NCI-H345 (cell line): ENCODE measurements at regions not wholly inside any gene's neighbourhood (a gene's known extent, or its start where the extent isn't known, plus 50 kb on each side); places are given as distances from the start of the nearest gene placed in this dataset.
A peak's percentile ranks its signal among the peaks of the same experiment; 100 is the strongest.

ENCODE experiments used
- DNase-seq: peaks from one replicate; lab custom pipeline; 2025; lab: John Stamatoyannopoulos, UW

DNA sequence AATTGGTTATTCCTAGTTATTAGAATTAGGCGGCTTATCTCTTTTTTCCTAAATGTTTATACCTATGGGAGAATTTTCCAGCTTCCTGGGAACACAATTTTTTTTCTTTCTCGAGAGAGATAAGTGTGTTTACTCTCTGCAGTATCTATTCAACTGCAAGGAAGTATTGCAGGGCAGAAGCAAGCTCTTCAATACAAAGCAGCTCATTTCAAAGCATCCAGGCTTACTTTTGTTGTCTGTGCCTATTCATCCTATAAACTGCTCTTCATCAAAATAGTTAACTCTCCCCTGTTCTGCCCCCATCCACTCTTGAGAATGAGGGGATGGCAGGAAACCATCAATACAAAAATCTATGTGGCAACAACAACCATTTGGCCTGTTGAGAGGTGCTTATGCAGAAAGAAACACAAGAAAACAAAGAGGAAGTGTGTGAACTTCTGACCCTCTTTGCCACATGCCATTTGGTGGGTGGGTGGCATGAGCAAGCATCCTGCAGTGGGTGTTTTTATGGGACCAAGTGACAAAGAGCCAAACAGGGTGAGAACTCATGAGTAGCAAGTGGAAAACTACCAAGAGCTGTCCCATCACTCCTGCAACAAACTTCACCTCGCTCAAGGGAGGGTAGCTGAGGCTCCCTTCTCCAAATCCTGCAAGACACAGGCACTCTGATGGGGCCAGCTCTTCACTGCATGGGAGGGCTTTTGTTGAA, 50.6 kb upstream of the MRPS6 start:
- DNase-seq: peak; percentile 58

- no peak for DNase-seq
These were observed 51.7 kb upstream of the MRPS6 start for GRCh38 chr21:34021726-34022125.

DNA sequence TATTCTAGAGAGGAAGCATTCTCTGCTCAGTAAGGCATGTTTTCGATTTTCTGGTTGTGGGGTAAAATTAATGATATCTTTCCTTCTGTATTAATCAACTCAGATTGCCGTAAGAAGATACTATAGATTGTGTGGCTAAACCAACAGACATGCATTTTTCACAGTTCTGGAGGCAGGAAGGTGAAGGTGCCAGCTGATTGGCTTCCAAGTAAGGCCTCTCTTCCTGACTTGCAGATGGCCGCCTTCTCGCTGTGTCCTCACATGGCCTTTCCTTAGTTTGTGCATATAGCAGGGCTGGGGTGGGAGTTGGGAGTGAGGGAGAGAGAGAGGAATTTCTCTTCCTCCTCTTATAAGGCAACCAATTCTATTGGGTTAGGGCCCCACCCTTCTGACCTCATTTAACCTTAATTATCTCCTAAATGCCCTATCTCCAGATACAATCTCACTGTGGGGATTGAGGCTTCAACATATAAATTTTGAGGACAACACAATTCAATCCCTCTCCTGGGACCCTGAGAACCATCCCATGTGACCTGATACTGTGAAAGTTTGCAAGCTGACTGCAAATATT, 52.3 kb upstream of the MRPS6 start:
- no peak for DNase-seq

GRCh38 chr21:34020005-34020847, 53.2 kb upstream of the MRPS6 start:
- peak; percentile 15 for DNase-seq

DNA sequence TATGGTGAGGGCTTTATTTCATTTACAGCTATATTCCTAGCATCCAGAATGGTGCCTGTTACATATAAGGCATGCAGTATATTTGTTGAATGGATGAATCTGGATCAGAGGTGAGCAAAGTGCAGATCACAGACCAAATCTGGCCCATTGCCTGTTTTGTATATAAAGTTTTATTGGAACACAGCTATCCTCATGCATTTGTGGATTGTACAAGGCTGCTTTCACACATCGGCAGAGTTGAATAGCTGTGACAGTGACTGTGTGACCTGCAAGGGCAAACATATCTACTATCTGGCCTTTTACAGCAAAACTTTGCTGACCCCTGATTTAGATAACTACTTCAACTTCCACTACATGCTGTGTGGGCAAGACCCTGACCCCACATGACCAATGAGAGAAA, 54.0 kb upstream of the MRPS6 start:
- no peak for DNase-seq

DNA sequence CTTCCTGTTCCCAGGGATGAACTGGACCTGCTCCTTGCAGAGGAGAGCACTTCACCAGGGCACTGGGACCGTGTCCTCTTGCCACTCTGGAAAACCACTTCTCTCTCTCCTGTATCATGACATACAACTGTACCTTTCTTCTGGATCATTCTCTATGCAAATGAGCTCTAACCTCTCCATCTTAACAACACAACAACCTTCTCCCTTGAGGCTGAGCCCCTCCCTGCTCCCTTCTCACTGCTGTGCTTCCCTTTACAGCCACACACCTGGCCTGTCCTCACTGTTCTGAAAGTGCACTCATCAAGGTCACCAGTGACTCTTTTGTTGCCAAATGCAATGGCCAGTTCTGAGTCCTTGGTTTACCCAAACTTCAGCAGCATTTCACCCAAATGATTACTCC, 54.5 kb upstream of the MRPS6 start:
- DNase-seq: no peak

DNA sequence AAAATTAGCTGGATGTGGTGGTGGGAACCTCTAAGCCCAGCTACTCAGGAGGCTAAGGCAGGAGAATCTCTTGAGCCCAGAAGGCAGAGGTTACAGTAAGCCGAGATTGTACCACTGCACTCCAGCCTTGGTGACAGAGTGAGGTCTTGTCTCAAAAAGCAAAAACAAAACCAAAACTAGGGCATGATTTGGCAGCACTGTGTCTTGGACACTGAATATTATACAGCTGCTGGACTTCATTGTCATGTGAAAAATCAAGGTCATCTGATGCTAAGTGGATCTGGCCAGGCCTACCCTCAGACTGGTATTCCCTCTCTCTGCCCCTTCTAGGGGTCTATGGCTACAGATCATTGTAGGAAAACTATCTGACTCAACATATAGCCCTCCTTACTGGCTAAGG, 55.2 kb upstream of the MRPS6 start:
- no peak for DNase-seq

DNA sequence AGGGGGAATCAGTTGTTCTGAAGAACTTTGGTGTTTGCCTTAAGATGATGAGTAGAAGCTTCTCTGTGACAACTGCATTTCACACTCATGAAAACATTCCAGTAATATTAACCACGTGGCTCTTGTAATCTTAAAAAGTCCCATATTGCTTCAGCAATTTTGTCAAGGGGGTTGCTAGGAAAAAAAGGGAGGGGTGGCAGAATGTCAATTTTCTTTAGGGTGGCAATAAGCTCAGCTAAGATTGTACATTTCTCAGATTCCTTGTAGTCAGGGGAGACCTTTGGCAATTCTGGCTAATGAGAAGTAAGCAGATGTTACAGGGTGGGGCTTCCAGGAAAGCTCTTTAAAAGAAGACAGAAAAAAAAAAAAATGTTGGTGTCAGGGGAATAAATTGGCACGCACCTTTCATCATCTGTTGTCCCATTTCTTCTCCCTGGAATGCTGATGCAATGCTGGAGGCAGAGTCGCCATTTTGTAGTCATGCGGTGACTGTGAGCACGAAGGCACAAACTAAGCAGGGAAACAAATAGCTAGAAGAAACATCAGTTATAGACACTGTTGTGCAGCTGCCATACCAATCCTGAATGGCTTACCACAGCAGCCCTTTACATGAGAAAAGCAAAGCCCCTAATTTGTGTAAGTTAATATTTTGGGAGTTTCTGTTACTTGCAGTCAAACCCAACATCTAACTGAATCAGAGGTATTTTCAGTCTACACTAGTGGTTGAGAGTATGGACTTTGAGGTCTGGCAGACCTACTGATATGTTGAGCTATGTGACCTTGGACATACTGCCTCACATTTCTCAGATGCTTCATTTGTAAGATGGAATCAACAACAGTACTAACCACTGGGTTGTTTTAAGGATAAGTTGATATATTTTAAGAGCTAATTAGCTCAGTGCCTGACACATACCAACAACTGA, 56.1 kb upstream of the MRPS6 start:
- no peak for DNase-seq

GRCh38 chr21:34012640-34013039, 60.7 kb upstream of the MRPS6 start:
- no peak for DNase-seq

- DNase-seq: no peak
These were observed 61.7 kb upstream of the MRPS6 start for GRCh38 chr21:34011660-34012059.

DNA sequence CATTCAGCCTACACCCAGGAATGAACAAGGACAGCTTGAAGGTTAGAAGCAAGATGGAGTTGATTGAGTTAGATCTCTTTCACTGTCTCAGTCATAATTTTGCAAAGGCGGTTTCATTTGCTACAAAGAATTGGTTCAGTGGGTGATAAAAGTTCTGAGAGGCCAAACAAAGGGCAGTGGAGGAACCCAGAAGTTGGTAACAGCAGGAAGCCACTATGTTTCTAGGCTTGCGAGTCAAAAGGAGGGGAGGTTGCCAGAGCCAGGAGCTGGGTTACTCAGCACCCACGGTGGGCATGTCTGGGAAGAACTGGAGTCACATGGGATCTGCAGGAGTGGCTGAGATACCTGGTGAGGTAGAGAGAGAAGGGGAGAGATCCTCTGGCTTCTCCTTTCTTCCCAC, 64.2 kb upstream of the MRPS6 start:
- DNase-seq: no peak

GRCh38 chr21:34008618-34009017, 64.8 kb upstream of the MRPS6 start:
- no peak for DNase-seq

GRCh38 chr21:34006611-34007168, 66.7 kb upstream of the MRPS6 start:
- DNase-seq: no peak

DNA sequence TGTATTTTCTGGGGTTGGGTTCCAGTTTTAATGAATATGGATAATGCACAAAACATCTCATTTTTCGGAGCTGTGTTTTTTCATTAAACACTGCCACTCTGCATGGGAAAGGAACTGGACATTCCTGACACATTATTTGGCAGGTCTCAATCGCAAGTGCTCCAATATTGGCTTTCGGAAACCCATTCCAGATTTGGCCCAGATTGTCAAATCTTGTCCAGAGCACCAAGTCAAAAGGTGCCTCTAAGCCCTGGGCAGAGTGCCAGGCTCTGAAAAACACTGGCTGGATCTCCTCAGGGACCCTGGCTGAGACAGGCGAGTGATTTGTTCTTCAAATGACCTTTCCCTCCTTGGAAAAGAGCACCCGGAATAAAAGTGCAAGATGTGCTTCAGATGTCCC, 68.4 kb upstream of the MRPS6 start:
- no peak for DNase-seq

GRCh38 chr21:34004013-34004938, 69.1 kb upstream of the MRPS6 start:
- DNase-seq: no peak

- no peak for DNase-seq
These were observed 70.0 kb upstream of the MRPS6 start for GRCh38 chr21:34003428-34003827.

GRCh38 chr21:34000375-34000774, 73.0 kb upstream of the MRPS6 start:
- no peak for DNase-seq

- DNase-seq: no peak
These were observed 74.6 kb upstream of the MRPS6 start for GRCh38 chr21:33998809-33999208.

DNA sequence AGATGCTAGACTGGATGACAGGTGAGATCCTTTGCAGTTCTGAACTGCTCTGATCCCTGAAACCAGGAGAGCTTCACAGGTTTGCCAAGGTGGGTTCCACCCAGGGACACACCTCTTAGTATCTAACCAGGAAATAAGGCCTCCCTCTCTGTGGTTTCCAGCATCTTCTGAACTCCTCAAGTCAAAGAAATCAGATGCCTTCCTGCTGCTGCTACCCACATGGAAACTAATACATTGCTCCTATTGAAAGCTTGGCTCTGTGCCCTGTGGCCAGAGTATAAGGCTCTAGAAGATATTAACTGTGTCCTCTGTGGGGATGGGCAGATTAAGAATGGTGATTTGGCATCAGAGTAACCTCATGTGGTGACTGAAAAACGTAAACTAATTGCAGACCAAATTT, 75.0 kb upstream of the MRPS6 start:
- DNase-seq: no peak

GRCh38 chr21:33997436-33997835, 75.9 kb upstream of the MRPS6 start:
- DNase-seq: no peak

DNA sequence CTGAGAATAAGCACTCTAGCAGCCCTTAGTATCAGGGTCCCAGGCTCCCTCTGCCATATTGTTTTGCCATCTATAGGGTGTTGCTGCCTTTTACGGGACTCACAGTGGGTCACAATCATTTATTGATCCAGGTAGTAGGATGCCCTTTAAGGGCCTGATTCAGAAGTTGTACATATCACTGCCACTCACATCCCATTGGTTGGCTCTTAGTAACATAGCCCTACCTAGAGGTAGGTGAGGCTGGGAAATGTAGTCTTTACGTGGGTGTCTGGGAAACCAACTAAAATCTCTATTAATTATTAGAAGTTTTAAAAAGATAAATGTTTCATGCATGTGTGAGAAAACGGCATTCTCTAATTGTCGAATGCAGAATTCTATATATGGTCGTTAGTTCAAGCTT, 78.8 kb upstream of the ATP5PO start:
- no peak for DNase-seq
